ENCODE measurements at regions not wholly inside any gene's neighbourhood (a gene's known extent, or its start where the extent isn't known, plus 50 kb on each side); places are given as distances from the start of the nearest gene placed in this dataset.

DNA sequence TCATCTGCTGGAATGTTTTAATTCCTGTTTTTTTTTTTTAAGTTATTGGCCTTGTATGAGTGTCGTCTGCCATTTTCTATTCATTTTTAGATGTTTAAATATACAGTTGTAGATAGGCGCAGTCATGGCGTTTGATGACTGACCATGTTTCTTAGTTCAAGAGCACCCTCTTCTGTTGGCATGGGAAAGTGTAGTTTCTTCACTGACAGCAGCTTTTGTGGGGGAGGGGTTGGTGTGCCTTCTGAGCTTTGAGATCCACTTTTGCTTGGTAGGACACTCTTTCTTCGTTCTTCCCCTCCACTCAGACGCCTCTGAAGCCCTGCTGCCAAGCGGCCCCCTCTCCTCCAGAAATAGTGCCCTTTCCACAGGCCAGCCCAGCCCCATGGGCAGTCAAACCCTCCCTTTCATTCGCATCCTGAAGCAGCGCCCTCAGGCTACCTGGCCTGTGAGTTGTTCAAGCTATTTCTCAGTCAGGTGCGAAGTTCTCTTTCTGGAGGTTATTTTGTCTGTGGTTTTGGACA lies 492.0 kb downstream of the TNS1 start (continued):
- TF ChIP-seq, protein P1, sequence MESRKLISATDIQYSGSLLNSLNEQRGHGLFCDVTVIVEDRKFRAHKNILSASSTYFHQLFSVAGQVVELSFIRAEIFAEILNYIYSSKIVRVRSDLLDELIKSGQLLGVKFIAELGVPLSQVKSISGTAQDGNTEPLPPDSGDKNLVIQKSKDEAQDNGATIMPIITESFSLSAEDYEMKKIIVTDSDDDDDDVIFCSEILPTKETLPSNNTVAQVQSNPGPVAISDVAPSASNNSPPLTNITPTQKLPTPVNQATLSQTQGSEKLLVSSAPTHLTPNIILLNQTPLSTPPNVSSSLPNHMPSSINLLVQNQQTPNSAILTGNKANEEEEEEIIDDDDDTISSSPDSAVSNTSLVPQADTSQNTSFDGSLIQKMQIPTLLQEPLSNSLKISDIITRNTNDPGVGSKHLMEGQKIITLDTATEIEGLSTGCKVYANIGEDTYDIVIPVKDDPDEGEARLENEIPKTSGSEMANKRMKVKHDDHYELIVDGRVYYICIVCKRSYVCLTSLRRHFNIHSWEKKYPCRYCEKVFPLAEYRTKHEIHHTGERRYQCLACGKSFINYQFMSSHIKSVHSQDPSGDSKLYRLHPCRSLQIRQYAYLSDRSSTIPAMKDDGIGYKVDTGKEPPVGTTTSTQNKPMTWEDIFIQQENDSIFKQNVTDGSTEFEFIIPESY (CRISPR knock-in tag; IDR thresholded peaks at IDR 0.05): no peak
- TF ChIP-seq, protein P2, sequence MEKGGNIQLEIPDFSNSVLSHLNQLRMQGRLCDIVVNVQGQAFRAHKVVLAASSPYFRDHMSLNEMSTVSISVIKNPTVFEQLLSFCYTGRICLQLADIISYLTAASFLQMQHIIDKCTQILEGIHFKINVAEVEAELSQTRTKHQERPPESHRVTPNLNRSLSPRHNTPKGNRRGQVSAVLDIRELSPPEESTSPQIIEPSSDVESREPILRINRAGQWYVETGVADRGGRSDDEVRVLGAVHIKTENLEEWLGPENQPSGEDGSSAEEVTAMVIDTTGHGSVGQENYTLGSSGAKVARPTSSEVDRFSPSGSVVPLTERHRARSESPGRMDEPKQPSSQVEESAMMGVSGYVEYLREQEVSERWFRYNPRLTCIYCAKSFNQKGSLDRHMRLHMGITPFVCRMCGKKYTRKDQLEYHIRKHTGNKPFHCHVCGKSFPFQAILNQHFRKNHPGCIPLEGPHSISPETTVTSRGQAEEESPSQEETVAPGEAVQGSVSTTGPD (CRISPR knock-in tag; IDR thresholded peaks at IDR 0.05): no peak
- TF ChIP-seq SSRP1 (CRISPR knock-in tag; IDR thresholded peaks at IDR 0.05) (no peak), ZBTB10 (CRISPR knock-in tag; IDR thresholded peaks at IDR 0.05; ENCODE audit: borderline replicate concordance) (no peak), NCOA2 (CRISPR knock-in tag; IDR thresholded peaks at IDR 0.05) (no peak), ISL2 (CRISPR knock-in tag; IDR thresholded peaks at IDR 0.05) (0 out of 2 replicates have a peak, but pooled peaks have one; percentile 19), PLSCR1 (CRISPR knock-in tag; IDR thresholded peaks at IDR 0.05; ENCODE audit: borderline replicate concordance) (no peak), MAFF (IDR thresholded peaks at IDR 0.05; ENCODE audit: low read depth, low read length) (no peak), PAXIP1 (CRISPR knock-in tag; conservative IDR thresholded peaks at IDR 0.05) (no peak), ZKSCAN1 (IDR thresholded peaks at IDR 0.05; ENCODE audit: low read length) (no peak), SNAI1 (CRISPR knock-in tag; IDR thresholded peaks at IDR 0.05; ENCODE audit: borderline replicate concordance) (no peak)
- TF ChIP-seq, protein P3, sequence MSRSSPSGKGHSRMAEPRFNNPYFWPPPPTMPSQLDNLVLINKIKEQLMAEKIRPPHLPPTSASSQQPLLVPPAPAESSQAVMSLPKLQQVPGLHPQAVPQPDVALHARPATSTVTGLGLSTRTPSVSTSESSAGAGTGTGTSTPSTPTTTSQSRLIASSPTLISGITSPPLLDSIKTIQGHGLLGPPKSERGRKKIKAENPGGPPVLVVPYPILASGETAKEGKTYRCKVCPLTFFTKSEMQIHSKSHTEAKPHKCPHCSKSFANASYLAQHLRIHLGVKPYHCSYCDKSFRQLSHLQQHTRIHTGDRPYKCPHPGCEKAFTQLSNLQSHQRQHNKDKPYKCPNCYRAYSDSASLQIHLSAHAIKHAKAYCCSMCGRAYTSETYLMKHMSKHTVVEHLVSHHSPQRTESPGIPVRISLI (CRISPR knock-in tag; IDR thresholded peaks at IDR 0.05; ENCODE audit: borderline replicate concordance): no peak
- TF ChIP-seq, protein P4, sequence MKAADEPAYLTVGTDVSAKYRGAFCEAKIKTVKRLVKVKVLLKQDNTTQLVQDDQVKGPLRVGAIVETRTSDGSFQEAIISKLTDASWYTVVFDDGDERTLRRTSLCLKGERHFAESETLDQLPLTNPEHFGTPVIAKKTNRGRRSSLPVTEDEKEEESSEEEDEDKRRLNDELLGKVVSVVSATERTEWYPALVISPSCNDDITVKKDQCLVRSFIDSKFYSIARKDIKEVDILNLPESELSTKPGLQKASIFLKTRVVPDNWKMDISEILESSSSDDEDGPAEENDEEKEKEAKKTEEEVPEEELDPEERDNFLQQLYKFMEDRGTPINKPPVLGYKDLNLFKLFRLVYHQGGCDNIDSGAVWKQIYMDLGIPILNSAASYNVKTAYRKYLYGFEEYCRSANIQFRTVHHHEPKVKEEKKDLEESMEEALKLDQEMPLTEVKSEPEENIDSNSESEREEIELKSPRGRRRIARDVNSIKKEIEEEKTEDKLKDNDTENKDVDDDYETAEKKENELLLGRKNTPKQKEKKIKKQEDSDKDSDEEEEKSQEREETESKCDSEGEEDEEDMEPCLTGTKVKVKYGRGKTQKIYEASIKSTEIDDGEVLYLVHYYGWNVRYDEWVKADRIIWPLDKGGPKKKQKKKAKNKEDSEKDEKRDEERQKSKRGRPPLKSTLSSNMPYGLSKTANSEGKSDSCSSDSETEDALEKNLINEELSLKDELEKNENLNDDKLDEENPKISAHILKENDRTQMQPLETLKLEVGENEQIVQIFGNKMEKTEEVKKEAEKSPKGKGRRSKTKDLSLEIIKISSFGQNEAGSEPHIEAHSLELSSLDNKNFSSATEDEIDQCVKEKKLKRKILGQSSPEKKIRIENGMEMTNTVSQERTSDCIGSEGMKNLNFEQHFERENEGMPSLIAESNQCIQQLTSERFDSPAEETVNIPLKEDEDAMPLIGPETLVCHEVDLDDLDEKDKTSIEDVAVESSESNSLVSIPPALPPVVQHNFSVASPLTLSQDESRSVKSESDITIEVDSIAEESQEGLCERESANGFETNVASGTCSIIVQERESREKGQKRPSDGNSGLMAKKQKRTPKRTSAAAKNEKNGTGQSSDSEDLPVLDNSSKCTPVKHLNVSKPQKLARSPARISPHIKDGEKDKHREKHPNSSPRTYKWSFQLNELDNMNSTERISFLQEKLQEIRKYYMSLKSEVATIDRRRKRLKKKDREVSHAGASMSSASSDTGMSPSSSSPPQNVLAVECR (CRISPR knock-in tag; IDR thresholded peaks at IDR 0.05; ENCODE audit: borderline replicate concordance): no peak
